GM18511 (cell line): ENCODE measurements at regions not wholly inside any gene's neighbourhood (a gene's known extent, or its start where the extent isn't known, plus 50 kb on each side); places are given as distances from the start of the nearest gene placed in this dataset.

Experiments used
- ATAC-seq: cut with Tn5 transposase; IDR thresholded peaks from one replicate; pipeline ENCODE4 v1.9.1; 2021; ENCODE audit warnings: mild to moderate bottlenecking, moderate library complexity; ENCODE audit not compliant: unreplicated experiment

DNA sequence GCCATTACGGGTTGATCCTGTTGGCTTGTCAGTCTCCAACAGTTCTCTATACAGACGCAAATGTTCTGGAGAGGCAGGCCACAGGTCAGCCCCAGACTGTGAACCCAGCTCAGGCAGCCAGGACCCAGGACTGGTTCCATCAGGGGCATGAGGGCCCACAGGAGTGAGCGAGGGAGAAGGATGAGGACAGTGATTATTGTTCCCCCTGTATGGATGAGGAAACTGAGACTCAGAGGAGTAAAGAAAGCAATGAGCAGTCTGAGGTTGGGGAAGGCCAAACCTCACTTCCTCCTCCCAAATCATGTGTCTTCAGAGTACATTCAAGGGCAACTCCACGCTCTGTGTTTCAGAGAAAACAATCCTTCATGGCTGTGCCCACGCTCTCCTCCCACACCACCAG, 121.9 kb downstream of the RPLP1 start:
- no peak for ATAC-seq

DNA sequence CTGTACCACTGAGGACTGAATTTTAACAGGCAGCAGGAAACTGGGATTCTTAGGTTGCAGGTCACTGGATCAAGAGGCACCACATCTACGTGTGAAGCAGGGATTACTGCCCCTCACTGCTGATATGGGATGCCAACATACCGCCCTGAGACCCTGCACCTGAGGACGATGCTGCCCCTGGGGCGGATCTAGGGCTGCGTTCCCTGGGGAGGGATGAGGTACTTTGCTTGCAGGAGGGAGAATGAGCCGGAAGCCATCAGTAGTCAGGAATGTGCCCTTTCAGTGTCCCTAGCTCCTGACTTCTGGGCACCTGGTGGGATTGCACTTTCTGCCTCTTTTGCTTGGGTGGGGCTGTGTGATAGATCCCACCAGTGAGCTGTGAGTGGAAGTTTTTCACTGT, 122.8 kb downstream of the RPLP1 start:
- no peak for ATAC-seq

DNA sequence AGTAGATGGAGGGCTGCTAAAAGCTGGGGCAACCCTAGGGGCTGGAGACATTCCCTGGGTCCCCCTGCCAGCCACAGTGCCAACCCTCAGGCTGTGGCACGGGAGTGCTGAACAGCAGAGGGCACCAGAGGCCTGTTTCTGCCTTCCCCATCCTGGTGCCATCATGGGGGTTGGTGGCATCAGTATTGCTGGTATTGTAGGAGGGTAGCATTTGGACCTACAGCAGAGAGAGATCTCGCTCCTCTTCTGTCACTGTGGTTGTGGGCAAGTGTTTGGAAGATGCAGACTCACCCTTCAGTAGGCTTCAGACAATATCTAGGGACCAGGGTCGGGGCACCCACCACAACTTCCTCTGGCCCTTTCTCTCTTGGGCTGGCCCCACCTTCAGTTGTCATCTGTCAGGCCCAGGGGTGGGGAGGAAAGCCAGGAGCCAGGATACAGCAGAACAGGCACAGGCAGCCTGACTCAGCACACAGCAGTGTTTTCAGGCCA, 123.5 kb downstream of the RPLP1 start:
- ATAC-seq: no peak

DNA sequence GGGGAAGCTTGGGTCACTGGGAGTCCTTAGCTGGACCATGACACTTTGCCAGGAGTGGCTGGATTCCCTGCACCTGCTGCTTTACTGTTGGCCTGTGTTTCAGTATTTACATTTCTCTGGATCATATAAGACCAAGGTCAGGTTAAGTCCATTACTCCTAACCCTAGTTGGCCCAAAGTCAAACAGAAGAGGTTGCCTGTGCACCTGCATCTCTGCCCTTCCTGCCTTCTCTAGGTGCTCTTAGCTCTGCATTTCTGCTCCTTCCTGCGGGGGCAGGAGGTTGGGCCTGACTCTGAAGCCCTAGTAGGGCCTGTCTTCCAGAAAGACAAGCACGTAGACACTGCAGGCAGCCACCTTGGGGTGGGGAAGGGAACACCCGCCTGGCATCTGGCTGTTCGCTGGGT, 124.3 kb downstream of the RPLP1 start:
- no peak for ATAC-seq

DNA sequence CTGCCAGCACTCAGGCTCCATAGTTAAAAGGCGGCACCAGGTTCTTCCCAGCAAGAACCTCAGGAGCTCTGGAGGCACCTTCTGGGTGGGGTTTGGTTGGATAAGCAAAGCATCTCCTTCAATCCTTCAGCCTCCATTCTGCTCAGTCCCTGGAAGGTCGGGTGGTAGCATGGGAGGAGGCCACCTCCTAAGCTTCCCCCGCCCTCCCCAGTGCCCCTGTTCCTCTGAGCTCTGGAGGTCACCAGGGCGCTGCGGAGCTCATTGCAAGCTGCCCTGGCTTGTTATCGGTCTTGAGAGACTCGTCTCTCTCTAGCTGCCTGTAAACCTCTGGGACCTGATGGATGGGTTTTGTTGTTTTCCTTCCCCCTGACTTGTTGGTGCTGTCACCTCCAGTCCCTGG, 124.8 kb downstream of the RPLP1 start:
- no peak for ATAC-seq

DNA sequence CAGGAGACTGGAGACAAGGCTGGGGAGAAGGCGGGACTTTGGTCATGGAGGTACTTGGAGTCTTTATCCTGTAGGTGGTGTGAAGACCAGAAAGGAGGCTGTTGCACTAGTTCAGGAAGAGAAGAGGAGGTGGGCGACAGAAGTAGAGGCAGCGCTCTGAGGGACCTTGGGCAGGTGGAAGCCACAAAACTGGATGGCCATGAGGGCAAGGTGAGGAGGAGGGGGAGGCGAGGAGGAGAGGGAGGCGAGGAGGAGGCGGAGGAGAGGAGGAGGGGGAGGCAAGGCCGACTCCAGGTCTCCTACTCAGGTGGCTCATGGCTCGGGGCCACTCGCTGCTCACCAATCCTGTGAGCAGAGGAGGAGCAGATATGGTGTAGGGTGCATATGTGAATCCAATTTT, 125.6 kb downstream of the RPLP1 start:
- no peak for ATAC-seq

DNA sequence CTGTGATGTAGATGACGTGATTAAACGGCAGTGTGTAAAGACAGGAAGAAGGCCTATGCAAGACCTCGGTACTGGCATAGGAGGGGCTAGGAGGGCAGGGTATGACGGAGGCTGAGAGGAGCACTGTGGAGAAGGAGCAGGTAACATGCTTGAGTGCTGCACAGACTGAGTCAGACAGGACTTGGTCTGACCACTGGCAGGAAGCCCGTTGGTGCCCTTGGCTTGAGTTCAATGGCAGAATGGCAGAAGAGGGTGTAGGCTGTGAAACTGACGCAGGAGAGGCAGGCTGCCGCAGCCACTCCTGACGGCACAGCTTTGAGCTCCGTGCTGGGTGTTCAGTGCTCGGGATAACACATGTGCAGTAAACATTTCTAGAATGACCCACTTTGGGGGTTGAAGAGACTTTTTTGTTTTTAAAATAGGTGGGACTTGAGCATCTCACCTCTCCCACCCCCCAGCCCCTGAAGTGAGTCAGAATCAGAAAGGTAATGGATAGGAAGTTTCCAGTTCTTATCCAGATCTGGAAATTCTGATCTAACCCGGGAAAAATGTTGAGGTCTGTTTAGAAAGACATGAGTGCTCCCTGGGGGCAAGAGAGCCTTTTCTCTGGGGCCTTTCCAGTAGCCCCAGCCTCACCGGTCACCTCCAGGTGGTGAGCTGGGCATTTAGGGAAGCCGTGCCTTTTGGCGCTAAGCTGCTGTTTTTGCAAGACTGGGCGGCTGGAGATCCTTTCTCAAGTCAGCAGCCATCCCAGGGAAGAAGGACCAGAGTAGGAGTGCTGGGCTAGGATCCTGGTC, 126.4 kb downstream of the RPLP1 start:
- no peak for ATAC-seq

DNA sequence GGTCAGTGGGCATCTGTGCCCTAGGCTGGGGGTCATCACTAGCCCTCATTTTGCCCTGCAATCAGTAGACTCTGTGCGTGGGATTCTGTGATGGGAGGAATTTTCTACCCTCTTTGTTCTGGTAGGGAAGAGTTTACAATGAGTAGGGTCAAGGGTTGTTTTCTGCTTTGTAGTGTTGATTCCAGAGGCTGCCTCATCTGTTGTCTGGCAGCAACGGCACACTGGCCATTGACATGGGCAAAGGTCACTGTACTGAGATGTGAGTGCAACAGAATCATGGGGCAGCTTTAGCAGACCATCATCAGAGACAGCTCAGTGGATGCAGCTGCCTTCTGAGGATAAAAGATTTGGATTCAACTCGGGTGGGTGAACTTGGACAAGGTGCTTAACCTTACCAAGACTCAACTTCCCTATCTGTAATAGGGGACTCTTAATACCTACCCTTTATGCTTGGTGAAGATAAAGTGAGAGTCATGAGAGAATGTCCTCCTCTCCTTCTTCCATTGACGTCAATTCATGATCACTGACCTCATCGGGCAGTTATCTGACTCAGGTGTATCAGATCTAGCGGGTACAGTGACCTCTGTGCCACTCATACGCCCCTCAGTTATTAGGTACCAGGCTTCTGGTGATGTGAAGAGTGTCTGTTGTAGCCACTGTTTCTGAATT, 127.5 kb downstream of the RPLP1 start:
- no peak for ATAC-seq

DNA sequence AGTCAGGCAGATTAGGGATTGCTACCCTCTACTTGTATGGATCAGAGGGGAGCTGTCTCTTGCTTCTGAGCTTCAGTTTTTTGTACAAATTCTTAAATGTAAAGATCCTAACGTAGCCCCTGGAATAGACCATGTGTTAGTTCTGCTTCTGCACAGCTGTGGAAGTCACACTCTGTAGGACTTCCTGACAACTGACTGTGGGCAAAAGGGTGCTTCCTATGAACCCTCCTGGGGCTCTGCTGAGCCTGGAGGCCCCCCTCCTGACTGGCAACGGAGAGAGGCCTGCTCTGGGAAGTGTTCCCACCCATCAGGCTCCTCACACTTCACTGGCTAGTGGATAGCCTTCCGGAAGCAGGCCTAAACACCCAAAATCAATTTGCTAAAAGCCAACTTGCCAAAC, 131.0 kb downstream of the RPLP1 start:
- no peak for ATAC-seq

DNA sequence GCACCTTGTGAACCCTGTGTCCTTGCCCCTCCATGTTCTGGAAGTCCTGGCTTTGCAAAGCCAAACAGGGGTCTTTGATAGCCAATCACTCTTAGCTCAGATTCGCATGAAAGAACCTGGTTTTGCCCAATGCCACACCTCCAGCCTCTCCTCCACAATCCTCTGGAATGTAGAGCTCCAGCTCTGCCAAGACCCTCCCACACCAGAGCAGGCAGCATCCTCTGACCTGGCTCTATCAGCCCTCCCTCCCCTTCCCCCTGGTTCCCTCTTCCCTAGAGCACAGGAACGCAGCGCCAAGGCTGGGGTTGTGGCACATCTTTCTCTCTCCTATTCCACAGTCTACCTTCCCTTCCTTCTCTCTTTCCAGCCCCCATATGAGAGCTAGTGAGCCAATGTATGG, 133.3 kb downstream of the RPLP1 start:
- ATAC-seq: no peak

DNA sequence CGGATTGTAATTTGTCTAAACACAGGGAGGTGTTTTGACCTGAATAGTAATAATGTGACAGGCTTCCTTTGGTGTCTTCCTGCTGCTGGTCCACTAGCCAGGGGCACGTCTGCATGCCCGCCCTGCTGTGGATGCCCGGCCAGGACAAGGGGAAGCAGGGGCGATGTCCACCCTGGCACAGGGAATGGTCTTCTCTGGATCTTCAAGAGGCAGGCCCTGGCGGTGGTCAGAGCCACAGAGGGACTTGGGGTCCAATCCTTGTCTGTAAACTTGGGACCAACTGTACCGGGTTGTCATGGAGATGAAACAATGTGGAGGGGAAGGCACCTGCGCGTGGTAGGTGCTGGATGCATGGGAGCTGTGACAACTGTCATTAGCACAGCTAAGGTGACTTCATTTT, 134.1 kb downstream of the RPLP1 start:
- ATAC-seq: no peak

DNA sequence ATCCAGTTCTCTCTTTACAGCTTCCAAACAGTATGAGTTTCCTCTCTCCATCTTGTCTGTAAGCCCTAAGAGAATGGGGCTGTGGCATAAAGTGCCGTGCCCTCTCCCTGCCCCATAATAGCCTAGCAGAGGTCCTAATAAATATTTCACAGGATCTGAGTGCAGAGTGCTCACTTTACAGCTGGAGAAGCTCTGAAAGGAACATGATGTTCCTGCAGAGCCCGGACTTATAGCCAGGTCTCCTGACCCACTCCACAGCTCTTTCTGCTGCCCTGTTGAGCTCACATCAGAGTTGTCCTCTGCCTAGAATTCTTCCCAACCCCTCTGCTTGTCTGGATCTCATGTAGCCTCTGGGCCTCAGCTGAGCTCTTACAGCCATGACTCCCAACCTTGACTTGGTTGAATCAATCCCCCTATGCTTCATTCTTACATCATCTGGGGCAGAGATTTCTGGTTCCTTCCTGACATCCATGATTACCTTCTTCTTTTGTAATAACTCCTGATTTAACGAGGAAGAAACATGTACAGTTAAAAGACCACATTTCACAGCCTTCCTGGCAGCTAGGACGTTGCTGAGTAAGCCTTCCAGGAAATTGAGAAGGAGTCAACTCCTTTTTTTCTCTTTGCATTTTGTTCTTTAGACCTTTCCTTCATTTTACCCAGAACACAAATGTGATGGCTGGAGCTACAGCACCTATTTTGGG, 135.3 kb downstream of the RPLP1 start:
- ATAC-seq: no peak

DNA sequence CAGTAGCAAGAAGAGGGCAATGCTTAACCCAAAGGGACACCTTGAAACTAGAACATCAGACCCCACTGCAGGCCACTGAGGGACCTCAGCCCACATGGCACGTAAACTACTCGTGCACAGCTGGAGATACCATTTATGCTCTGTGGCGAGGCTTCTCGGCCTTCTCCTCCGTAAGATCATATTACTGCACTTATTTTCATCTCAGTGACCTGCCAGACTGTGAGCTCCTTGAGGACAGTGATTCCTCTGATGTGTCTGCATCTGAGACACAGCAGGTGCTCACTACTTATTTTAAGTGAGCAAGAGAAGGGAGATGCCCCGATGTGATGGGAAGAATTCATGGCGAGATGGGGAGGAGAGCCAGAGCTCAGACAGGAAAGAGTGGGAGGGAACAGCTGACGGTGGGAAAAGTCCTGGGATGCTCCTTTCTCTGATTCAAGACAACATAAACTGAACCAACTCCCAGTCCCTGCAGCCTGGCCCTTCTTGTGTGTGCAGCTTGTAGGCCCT, 137.6 kb downstream of the RPLP1 start:
- ATAC-seq: no peak

DNA sequence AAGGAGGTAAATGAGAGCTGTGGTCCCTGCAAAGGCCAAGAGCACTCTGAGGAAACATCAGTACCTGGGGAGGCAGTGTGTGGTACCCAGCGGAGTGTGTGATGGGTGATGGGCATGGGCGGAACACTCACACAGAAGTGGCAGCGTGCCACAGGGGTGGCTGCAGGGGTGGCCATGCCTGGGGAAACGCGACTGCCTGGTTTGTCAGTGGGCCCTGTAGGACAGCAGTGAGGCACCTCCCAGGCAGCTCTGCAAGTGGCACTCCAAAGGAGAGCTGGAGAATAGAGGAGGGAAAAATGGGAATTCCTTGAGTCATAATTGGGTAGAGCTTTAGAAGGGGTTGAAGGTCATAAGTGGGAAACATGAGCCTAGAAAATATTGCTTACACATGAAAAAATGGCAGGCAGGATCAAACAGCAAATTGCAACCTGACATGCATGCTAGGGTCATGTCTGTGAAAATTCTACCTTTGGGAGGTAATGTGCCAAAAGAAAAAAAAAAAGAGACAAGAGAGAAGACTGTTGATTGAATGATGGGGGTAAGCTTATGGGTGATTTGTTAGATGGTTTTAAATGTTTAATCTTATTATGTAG, 138.4 kb downstream of the RPLP1 start:
- no peak for ATAC-seq

DNA sequence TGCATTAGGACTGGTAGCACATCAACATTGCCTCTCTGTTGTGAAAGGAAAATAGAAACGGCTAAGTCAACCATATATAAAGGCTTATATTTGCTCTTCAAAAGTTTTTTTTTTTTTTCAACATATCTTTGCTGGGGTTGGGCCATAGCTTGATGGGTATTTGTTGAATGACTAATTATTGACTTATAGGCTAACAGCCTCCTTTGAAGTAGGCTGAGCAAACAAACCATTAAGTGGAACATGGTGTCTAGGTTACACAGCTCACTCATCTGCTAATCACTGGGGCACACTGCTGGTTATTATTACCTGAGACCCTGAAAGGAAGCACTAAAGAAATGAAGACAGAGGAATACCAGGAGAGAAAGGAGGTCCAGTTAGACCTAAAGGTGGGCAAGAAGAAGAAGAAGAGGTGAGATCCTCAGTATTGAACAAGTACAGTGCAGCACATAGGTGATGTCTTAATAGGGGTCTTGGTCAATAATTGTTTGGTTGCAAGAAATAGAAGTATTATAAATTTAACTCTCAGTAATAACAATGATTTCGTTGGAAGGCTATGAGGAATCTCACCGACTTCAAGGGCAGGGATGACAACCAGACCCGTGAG, 139.4 kb downstream of the RPLP1 start:
- ATAC-seq: no peak

DNA sequence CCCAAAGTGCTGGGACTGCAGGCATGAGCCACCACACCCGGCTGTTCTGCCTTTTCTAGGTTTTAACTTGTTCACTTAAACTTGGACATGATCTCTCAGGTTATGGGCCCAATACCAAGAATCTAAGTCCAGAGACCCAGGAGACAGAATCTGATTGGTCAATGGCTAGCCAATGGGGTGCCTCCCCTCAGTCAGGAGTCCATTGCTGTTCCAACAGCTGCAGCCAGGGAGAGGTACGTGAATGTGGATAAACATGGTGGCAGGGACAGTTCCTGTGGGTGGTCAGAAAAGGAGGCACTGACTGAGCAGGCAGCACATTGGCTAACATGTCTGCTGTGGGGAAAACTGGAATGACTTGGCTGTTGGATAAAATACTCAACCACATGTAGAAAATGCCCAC, 140.3 kb downstream of the RPLP1 start:
- no peak for ATAC-seq

DNA sequence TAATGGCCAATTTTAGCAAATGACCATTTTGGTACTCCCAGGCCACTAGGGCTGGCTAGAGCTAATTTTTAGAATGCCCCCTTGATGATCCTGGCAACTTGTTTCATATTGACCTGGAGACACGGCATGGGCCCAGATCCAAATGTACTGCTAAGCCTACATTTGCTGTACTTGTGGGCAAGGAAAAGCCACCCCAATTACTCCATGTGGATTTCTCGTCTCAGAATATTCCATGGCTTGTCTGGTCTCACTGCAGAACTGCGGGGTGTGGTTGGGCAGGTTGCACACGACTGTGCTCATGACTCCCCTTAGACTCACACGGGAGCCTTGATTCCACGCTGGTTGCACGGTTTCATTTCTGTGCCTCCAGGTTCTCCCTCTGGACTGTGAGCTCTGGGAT, 140.9 kb downstream of the RPLP1 start:
- no peak for ATAC-seq

DNA sequence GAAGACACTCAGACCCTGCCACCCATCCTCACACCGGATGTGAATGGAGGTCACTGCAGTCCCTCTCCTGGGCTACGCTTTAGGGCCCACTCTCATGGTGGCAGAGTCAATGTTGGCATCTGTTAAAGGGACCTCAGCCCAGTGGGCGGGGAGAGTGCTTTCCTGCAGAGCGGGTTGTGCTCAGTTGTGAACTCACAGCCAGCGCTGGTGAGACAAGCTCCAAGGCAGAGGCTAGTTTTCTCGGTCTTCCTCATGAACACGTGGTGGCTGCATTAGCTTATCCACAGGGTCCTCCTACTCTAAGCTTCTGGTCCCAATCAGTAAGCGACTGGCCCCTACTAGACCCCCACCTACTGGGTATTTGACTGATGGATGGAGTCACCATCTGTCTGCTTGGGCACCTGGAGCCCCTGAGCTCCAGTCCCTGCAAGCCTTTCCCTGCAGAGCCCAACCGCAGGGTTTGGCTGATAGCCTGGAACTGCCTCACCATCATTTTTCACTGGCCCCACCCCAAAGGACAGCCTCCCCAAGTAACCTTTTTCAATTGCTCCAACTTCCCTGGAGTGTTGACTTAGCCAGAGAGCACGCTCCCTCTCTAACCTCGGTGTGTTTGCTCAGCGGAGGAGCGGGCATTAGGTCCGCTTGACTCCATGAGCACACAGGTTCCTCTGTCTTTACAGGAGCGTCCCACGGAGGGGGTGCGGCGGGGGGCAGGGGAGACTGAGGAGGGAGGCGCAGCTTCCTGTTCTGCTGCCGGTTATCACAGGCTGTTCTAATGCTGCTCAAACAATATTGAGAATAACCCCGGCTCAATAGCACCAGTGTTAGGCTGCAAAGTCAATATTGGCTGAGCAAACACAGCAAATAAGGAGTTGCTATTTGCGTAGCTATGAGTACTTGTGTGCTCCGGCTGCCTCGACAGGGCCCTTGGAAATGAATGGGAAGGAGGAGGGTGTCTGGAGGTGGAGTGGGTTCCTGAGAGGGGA, 141.7 kb downstream of the RPLP1 start:
- no peak for ATAC-seq

DNA sequence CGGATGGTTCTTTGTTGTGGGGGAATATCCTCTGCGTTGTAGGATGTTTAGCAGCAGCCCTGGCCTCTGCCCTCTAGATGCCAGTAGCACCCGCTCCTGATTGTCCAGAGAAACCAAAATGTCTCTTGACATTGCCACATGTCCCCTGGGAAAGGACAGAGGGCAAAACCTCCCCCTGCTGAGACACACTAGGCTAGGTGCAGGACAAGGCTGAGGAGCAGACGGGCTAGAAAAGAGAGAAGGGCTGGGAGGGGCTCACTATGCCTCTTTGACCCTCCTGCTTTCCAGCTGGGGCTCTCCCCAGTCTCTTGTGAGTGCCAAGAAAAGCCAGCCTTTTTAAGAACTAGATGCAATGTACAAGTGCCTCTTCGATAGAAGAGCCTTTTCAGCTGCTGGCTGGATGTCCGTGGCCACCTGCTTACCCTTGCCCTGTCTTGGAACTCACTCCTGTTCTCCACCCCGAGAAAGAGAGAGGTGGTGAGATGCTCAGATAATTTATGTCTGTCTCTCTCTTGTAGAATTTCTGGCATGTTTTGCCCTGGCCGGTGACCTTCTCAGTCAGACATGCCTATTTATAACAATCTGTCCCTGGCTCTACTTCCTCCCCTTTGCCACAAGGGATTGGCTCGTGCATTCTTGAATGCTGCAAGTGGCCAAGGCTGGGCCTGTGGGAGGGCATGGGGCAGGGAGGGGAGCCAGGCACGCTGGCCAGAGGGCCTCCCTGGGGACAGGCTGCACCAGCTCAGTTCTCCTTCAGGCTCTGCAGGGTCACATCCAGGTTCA, 142.6 kb downstream of the RPLP1 start:
- ATAC-seq: no peak
